HG03442 (cell line): ENCODE measurements at regions not wholly inside any gene's neighbourhood (a gene's known extent, or its start where the extent isn't known, plus 50 kb on each side); places are given as distances from the start of the nearest gene placed in this dataset.
A peak's percentile ranks its signal among the peaks of the same experiment; 100 is the strongest.
"Not testable (repeated sequence)": the region's sequence is repeated elsewhere in the genome, so short reads cannot be mapped to it uniquely, and the experiment has no call there.

Experiments
- ATAC-seq: cut with Tn5 transposase; IDR thresholded peaks from one replicate; pipeline ENCODE4 v1.9.1; 2021; ENCODE audit warnings: mild to moderate bottlenecking, moderate library complexity; ENCODE audit not compliant: unreplicated experiment

GRCh38 chr4:153099391-153100140 is 104.7 kb upstream of the TRIM2 start:
- ATAC-seq: no peak

GRCh38 chr4:153106736-153107135 is 97.5 kb upstream of the TRIM2 start:
- ATAC-seq: not testable (repeated sequence)

- no peak for ATAC-seq
Measured at GRCh38 chr4:153107246-153107645, 97.0 kb upstream of the TRIM2 start.

- ATAC-seq: no peak
Measured at GRCh38 chr4:153109296-153109849, 94.9 kb upstream of the TRIM2 start.

- ATAC-seq: no peak
Measured at GRCh38 chr4:153110739-153111138, 93.5 kb upstream of the TRIM2 start.

- no peak for ATAC-seq
Measured at GRCh38 chr4:153111426-153112040, 92.7 kb upstream of the TRIM2 start.

- ATAC-seq: no peak
Measured at GRCh38 chr4:153112041-153112441, 92.2 kb upstream of the TRIM2 start.

- ATAC-seq: no peak
Measured at GRCh38 chr4:153113061-153113837, 91.0 kb upstream of the TRIM2 start.

- no peak for ATAC-seq
Measured at GRCh38 chr4:153113838-153114105, 90.5 kb upstream of the TRIM2 start.

- ATAC-seq: no peak
Measured at GRCh38 chr4:153114771-153115321, 89.4 kb upstream of the TRIM2 start.

GRCh38 chr4:153115322-153116290 is 88.6 kb upstream of the TRIM2 start:
- peak; percentile 66 for ATAC-seq

GRCh38 chr4:153116291-153116680 is 88.0 kb upstream of the TRIM2 start:
- ATAC-seq: no peak

- no peak for ATAC-seq
Measured at GRCh38 chr4:153116801-153117200, 87.4 kb upstream of the TRIM2 start.

GRCh38 chr4:153117554-153117953 is 86.7 kb upstream of the TRIM2 start:
- ATAC-seq: no peak

GRCh38 chr4:153119626-153120025 is 84.6 kb upstream of the TRIM2 start:
- no peak for ATAC-seq

- ATAC-seq: no peak
Measured at GRCh38 chr4:153120235-153120634, 84.0 kb upstream of the TRIM2 start.

- ATAC-seq: no peak
Measured at GRCh38 chr4:153122855-153123254, 81.4 kb upstream of the TRIM2 start.

GRCh38 chr4:153126137-153126536 is 78.1 kb upstream of the TRIM2 start:
- ATAC-seq: no peak

GRCh38 chr4:153127760-153128494 is 76.3 kb upstream of the TRIM2 start:
- peak; percentile 80 for ATAC-seq

- ATAC-seq: no peak
Measured at GRCh38 chr4:153131596-153131995, 72.6 kb upstream of the TRIM2 start.
